T-helper 2 cell treated with Interferon-gamma antibody and Interleukin-4, amounts not matched to agents 5 μg/mL and 100 μg/mL, for 36 hours (primary cell): ENCODE measurements at regions not wholly inside any gene's neighbourhood (a gene's known extent, or its start where the extent isn't known, plus 50 kb on each side); places are given as distances from the start of the nearest gene placed in this dataset.

Experiments
- DNase-seq: peaks from one replicate; pipeline ENCODE4 v3.0.0; 2021; ENCODE audit warnings: low spot score
- H3K27ac Mint-ChIP-seq: one replicate; pipeline ENCODE4 v1.8.0; 2021; ENCODE audit warnings: mild to moderate bottlenecking, mixed read lengths
- H3K27me3 Mint-ChIP-seq: one replicate; pipeline ENCODE4 v1.8.0; 2021; ENCODE audit warnings: low read depth, mixed read lengths
- H3K36me3 Mint-ChIP-seq: one replicate; pipeline ENCODE4 v1.8.0; 2021; ENCODE audit warnings: low read depth, mixed read lengths
- H3K4me1 Mint-ChIP-seq: one replicate; pipeline ENCODE4 v1.8.0; 2021; ENCODE audit warnings: low read depth, mixed read lengths
- H3K4me3 Mint-ChIP-seq: one replicate; pipeline ENCODE4 v1.8.0; 2022; ENCODE audit warnings: mild to moderate bottlenecking, moderate library complexity, mixed read lengths
- H3K9me3 Mint-ChIP-seq: one replicate; pipeline ENCODE4 v1.8.0; 2021; ENCODE audit warnings: mixed read lengths

- Mint-ChIP-seq H3K4me1 (no peaks in the 10 kb centered on the region), H3K9me3 (no peaks in the 10 kb centered on the region)
- no peak for DNase-seq
These were observed 111.8 kb upstream of the RGMA start for GRCh38 chr15:93200837-93201226.

GRCh38 chr15:93200081-93200836, 111.2 kb upstream of the RGMA start:
- H3K4me3 Mint-ChIP-seq: no peak overlapping the region
- peaks cover 12% of the 10 kb centered on the region for H3K27me3 Mint-ChIP-seq
- no peak for DNase-seq
- no peaks in the 10 kb centered on the region for H3K4me1 Mint-ChIP-seq
- H3K27ac Mint-ChIP-seq: no peak overlapping the region
- H3K9me3 Mint-ChIP-seq: no peaks in the 10 kb centered on the region
- H3K36me3 Mint-ChIP-seq: no peaks in the 10 kb centered on the region

More at GRCh38 chr15:93200837-93201226, 111.8 kb upstream of the RGMA start:
- Mint-ChIP-seq H3K27ac (no peak overlapping the region), H3K36me3 (no peaks in the 10 kb centered on the region), H3K4me3 (no peak overlapping the region), H3K27me3 (peaks cover 12% of the 10 kb centered on the region)

- Mint-ChIP-seq H3K4me1 (no peaks in the 10 kb centered on the region), H3K27me3 (peaks cover 12% of the 10 kb centered on the region), H3K36me3 (no peaks in the 10 kb centered on the region), H3K27ac (no peak overlapping the region), H3K9me3 (no peaks in the 10 kb centered on the region), H3K4me3 (no peak overlapping the region)
- no peak for DNase-seq
These were observed 107.2 kb upstream of the RGMA start for GRCh38 chr15:93196135-93196670.

- DNase-seq: no peak
- H3K27me3 Mint-ChIP-seq: peaks cover 11% of the 10 kb centered on the region
- no peak overlapping the region for H3K27ac Mint-ChIP-seq
- no peaks in the 10 kb centered on the region for H3K4me1 Mint-ChIP-seq
- no peaks in the 10 kb centered on the region for H3K36me3 Mint-ChIP-seq
- no peak overlapping the region for H3K4me3 Mint-ChIP-seq
- H3K9me3 Mint-ChIP-seq: no peaks in the 10 kb centered on the region
These were observed 106.1 kb upstream of the RGMA start for GRCh38 chr15:93195109-93195508.

GRCh38 chr15:93190238-93190637, 101.2 kb upstream of the RGMA start:
- H3K27ac Mint-ChIP-seq: no peak overlapping the region
- H3K36me3 Mint-ChIP-seq: no peaks in the 10 kb centered on the region
- DNase-seq: no peak
- H3K4me1 Mint-ChIP-seq: no peaks in the 10 kb centered on the region
- no peaks in the 10 kb centered on the region for H3K9me3 Mint-ChIP-seq
- peaks cover 16% of the 10 kb centered on the region for H3K27me3 Mint-ChIP-seq
- no peak overlapping the region for H3K4me3 Mint-ChIP-seq

- no peak overlapping the region for H3K4me3 Mint-ChIP-seq
- H3K4me1 Mint-ChIP-seq: no peaks in the 10 kb centered on the region
- H3K27ac Mint-ChIP-seq: no peak overlapping the region
- DNase-seq: no peak
- H3K36me3 Mint-ChIP-seq: no peaks in the 10 kb centered on the region
- no peaks in the 10 kb centered on the region for H3K9me3 Mint-ChIP-seq
- H3K27me3 Mint-ChIP-seq: peaks cover 16% of the 10 kb centered on the region
These were observed 100.5 kb upstream of the RGMA start for GRCh38 chr15:93189561-93189960.

- Mint-ChIP-seq H3K4me1 (no peaks in the 10 kb centered on the region), H3K27me3 (peaks cover 16% of the 10 kb centered on the region), H3K27ac (no peak overlapping the region), H3K4me3 (no peak overlapping the region), H3K9me3 (no peaks in the 10 kb centered on the region), H3K36me3 (no peaks in the 10 kb centered on the region)
- DNase-seq: no peak
These were observed 99.2 kb upstream of the RGMA start for GRCh38 chr15:93188236-93188635.

- H3K27ac Mint-ChIP-seq: no peak overlapping the region
- no peak overlapping the region for H3K4me3 Mint-ChIP-seq
- H3K4me1 Mint-ChIP-seq: no peaks in the 10 kb centered on the region
- H3K27me3 Mint-ChIP-seq: peaks cover 16% of the 10 kb centered on the region
- no peak for DNase-seq
- H3K36me3 Mint-ChIP-seq: no peaks in the 10 kb centered on the region
- no peaks in the 10 kb centered on the region for H3K9me3 Mint-ChIP-seq
These were observed 96.8 kb upstream of the RGMA start for GRCh38 chr15:93185796-93186195.

GRCh38 chr15:93182703-93183205, 93.7 kb upstream of the RGMA start:
- H3K4me1 Mint-ChIP-seq: no peaks in the 10 kb centered on the region
- H3K36me3 Mint-ChIP-seq: no peaks in the 10 kb centered on the region
- no peaks in the 10 kb centered on the region for H3K9me3 Mint-ChIP-seq
- H3K4me3 Mint-ChIP-seq: no peak overlapping the region
- no peak overlapping the region for H3K27ac Mint-ChIP-seq
- no peak for DNase-seq
- peaks cover 4% of the 10 kb centered on the region for H3K27me3 Mint-ChIP-seq

- Mint-ChIP-seq H3K9me3 (no peaks in the 10 kb centered on the region), H3K4me3 (no peak overlapping the region), H3K27ac (no peak overlapping the region), H3K27me3 (no peaks in the 10 kb centered on the region), H3K36me3 (no peaks in the 10 kb centered on the region), H3K4me1 (no peaks in the 10 kb centered on the region)
- DNase-seq: no peak
These were observed 91.6 kb upstream of the RGMA start for GRCh38 chr15:93180656-93181055.

- Mint-ChIP-seq H3K27ac (no peak overlapping the region), H3K9me3 (no peaks in the 10 kb centered on the region)
These were observed 91.1 kb upstream of the RGMA start for GRCh38 chr15:93180128-93180527.

GRCh38 chr15:93179700-93180102, 90.7 kb upstream of the RGMA start:
- Mint-ChIP-seq H3K27ac (no peak overlapping the region), H3K4me1 (no peaks in the 10 kb centered on the region), H3K36me3 (no peaks in the 10 kb centered on the region), H3K4me3 (no peak overlapping the region), H3K27me3 (peaks cover 7% of the 10 kb centered on the region), H3K9me3 (no peaks in the 10 kb centered on the region)
- no peak for DNase-seq

More at GRCh38 chr15:93180128-93180527, 91.1 kb upstream of the RGMA start:
- H3K4me1 Mint-ChIP-seq: no peaks in the 10 kb centered on the region
- no peaks in the 10 kb centered on the region for H3K36me3 Mint-ChIP-seq
- no peak for DNase-seq
- no peak overlapping the region for H3K4me3 Mint-ChIP-seq
- H3K27me3 Mint-ChIP-seq: peaks cover 5% of the 10 kb centered on the region

- H3K36me3 Mint-ChIP-seq: no peaks in the 10 kb centered on the region
- peaks cover 7% of the 10 kb centered on the region for H3K27me3 Mint-ChIP-seq
- H3K4me1 Mint-ChIP-seq: no peaks in the 10 kb centered on the region
- H3K27ac Mint-ChIP-seq: no peak overlapping the region
- H3K9me3 Mint-ChIP-seq: no peaks in the 10 kb centered on the region
- H3K4me3 Mint-ChIP-seq: no peak overlapping the region
- DNase-seq: no peak
These were observed 90.1 kb upstream of the RGMA start for GRCh38 chr15:93179072-93179471.

- H3K4me1 Mint-ChIP-seq: no peaks in the 10 kb centered on the region
- peaks cover 7% of the 10 kb centered on the region for H3K27me3 Mint-ChIP-seq
- no peak overlapping the region for H3K27ac Mint-ChIP-seq
- no peak for DNase-seq
- no peaks in the 10 kb centered on the region for H3K36me3 Mint-ChIP-seq
- peaks cover 3% of the 10 kb centered on the region for H3K9me3 Mint-ChIP-seq
- H3K4me3 Mint-ChIP-seq: no peak overlapping the region
These were observed 89.4 kb upstream of the RGMA start for GRCh38 chr15:93178371-93178770.
